ENCODE measurements at regions not wholly inside any gene's neighbourhood (a gene's known extent, or its start where the extent isn't known, plus 50 kb on each side); places are given as distances from the start of the nearest gene placed in this dataset.

DNA sequence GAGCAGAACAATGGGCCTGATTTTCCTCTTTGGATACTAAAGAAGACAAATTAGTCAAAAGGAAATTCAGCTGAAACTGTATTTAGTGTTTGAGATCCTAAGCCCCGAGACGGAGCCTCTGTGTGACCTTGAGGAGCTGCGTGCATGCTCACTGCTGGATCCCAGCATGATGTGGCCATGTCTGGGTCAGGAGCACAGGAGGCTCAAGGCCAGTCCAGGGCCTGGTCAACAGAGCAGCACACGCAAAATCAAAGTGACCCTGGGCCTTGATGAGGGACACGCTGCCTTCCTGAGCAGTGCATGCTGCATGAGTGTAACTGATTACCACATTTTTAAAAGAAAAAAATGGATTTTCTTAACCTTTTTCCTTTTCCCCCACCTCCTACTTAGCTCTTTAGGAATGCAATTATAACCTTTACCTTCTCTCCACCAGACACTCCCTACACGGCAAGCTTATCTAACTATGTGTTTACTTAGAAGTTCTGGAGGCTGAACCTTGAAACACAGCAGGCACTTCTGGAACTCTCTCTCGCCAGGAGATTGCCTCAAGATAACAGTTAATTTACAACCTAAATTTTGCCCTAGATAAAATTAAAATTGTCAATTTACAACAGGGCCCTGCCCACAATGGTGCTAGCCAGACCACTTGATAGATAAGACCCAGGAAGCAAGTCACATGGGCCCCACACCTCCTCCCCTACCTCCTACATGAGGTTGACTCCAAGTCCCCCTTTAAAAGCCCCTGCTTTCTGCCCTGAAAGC is 144.6 kb downstream of the LRIG2 start:
- DNase-seq (ENCODE audit: low read depth in 2 of 3, low spot score in 2 of 3) = no peak

DNA sequence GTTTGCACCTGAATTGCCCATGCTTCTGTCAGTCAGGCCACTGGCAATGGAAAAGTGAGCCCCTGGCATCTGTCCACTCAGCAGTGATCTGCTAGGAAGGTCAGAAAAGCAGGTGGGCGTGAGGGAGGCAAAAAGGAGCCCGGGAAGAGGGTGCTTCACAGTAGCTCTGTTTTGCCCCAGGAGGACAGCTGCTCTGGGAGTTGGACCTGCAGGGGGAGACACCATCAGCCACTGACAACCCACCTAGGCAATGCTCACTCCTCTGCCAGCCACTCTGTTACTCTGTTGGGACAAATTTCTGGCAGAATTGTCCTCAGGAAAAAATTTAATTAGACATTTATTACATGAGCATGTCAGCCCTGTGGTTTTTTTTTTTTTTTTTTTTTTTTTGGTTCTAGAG is 146.4 kb downstream of the LRIG2 start:
- no peak for DNase-seq (ENCODE audit: low read depth in 2 of 3, low spot score in 2 of 3)

DNA sequence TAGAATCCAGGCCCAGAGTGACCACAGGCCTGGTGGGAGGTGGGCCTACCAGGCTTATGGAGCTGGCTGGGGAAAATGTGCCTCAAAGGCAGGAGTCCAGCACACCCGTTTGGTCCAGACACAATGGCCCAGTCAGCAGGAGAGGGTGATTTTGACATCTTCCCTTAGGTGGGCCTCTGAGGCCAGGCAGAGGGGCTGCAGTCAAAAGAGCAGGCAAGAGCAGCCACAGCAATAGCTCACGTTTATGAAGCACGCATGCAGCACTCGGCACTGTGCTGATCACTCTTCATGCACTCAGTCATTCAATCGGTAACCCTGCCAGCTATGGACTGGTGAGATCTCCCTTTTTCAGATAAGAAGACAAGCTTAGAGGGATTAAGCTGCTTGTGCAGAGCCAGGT is 146.8 kb downstream of the LRIG2 start:
- no peak for DNase-seq (ENCODE audit: low read depth in 2 of 3, low spot score in 2 of 3)

DNA sequence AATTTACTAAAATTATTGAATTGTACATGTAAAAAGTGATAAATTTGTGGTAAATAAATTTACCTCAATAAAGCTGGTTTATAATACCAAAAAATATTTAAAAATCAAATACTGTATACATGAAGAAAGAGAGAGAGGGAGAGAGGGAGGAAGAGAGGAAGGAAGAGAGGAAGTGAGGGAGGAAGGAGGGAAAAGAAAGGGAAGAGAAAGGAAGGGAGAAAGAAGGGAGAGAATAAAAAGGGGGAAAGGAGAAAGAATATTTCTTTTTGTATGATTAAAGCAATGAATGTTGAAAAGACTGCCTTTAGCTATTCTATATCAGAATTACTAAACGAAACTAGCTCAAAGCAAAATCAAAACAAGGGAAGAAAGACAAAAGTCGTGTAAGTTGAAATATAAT is 150.0 kb downstream of the LRIG2 start:
- DNase-seq (ENCODE audit: low read depth in 2 of 3, low spot score in 2 of 3) = no peak

DNA sequence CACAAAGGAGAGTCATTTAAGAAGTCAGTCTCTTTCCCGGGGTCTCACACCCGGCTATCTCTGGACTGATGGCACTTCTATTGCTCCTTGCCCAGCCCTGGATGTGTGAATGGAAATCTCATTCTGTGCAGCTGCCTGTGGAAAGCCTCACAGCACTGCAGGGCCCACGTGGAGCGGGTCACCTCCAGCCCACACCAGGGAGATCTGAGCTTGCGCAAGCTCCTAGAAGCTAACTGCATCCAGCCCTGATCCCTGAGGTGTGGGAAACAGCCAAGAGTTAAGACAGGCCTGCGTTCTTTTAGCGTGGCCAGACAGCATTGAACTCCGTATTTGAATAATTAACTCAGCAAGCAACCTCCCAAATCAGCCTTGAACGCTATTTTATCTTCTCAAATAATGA is 150.5 kb downstream of the LRIG2 start:
- no peak for DNase-seq (ENCODE audit: low read depth in 2 of 3, low spot score in 2 of 3)

DNA sequence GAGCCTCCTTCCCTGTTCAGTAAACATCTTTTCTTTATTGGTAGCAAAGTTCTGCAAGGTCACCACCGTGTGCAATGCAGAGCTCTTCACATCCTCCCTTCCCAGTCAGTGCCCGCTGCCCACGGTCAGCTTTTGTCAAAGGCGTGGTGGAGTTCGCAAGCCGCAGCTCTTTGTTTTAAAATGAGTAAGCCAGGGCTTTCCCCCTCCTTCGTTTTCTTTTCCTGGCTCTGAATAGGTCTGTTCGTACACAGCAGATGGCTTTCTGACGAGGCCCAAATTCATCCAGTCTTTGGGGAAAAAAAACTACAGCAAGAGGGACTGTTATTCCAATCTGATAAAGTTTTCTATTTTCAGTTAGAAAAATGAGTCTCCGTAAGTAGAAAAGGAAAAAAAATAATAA is 153.2 kb downstream of the LRIG2 start:
- DNase-seq (ENCODE audit: low read depth in 2 of 3, low spot score in 2 of 3) = no peak

DNA sequence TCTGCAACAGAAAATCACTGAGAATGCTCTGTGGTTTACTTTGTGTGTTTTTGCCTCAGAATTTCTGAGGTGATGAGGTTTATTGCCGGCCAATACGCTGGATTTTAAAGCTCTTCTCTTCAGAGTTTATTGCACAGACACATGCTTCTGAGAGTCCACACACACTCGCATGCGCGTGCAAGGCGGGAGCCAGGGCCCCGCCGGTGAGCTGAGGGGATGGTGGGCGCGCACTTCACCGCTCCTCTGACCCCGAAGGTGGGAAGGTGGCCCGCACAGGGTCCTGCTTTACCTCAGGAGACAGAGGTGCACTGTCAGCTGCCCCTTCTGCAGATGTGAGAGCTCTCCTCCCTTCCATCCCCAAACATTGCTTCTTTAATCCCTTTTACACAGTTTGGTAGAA is 158.4 kb upstream of the MAGI3 start:
- DNase-seq (ENCODE audit: low read depth in 2 of 3, low spot score in 2 of 3) = no peak

DNA sequence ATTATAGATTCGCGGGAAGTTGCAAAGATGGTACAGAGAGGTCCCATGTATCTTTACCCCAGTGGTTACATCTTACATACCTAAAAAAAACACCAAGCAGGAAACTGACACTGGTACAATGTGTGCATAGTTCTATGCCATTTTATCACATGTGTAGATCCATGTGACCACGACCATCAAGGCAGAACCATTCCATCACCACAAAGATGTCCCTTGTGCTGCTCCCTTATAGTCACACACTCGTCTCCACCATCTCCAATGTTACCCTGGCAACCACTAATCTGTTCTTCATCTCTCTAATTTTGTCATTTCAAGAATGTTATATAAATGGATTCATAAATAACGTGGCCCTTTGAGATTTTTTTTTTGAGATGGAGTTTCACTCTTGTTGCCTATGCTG is 156.9 kb upstream of the MAGI3 start:
- no peak for DNase-seq (ENCODE audit: low read depth in 2 of 3, low spot score in 2 of 3)

DNA sequence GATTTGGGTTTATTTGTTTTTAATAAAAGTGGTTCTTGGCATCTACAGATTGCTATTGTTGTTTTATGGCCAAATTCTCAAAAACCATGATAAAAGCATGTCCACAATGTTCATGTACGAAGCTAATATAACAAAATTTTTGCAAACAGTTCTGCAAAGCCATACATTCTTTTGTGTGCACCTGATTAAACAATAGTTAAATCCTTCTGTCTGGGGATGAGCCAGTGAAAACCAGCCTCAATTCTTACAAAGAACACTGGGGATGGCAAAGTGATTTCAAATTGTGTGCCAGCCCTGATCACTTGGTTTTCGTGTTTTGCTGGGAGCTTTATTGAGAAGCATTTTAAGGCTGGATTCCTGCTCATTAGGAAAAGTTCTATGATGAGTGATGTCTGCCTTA is 149.1 kb upstream of the MAGI3 start:
- DNase-seq (ENCODE audit: low read depth in 2 of 3, low spot score in 2 of 3) = no peak

DNA sequence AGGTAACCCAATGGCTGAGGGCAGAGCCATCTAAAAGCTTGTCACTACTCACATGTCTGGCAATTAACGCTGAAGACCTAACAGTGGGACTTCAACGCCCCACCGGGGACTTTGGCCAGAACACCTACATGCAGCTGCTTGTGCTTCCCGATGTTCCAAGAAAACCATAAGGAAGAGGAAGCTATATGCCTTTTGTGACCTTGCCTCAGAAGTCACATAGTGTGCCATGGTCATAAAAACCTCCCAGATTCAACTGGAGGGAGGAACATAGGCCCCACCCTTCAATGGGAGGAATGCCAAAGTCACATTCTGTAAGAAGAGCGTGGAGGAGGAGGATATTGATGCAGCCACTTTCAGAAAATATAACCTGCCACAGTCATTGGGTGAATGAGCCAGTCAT is 147.8 kb upstream of the MAGI3 start:
- no peak for DNase-seq (ENCODE audit: low read depth in 2 of 3, low spot score in 2 of 3)

DNA sequence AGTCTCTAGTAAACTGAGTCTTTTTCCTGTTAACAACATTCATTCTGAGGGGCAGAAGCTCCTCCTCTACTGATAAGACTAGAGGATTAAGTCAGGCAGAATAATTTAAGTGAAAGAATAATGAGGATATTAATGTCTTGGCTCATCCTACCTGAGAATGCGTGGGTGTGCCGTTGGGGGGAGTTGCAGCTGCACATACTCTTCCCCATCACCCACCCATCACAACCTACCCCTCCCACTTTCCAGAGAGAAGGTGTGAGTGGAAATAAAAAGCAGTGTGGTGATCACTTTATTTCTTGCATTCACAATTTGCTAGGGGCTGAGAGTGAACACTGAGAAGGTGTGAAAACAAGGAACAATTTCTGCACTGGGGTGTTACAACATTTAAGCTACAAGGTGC is 146.8 kb upstream of the MAGI3 start:
- DNase-seq (ENCODE audit: low read depth in 2 of 3, low spot score in 2 of 3) = no peak

DNA sequence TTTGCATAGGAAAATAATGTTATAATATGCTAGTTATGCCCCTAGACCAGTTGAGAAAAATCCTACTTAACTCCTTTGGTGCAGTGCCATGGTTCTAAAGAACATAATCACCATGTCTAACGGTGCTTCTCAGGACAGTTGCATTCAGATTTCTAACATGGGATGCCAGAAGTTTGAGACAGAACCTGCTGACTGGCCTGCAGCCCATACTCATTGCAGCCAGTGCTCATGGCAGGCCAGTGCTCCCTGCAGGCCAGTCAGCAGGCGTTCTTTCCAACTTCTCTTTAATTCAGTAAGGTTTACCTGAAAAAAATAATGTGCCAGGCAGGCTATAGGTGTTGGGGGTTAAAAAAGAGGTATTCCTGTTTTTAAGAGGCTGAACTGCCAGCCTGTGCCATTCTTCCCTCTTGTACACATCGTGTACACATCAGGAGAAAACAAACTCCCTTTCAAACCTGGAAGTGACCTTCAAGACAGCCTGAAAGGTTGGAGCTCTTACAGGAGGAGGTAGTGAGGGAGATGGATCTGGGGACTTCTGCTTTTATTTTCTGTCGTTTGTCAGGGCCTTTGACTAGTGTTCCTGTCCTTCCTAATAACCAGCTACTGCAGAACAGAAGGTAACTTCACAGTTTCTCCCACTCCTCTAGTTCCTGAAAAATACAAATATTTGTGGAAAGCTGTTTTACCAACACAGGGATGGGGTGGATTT is 146.0 kb upstream of the MAGI3 start:
- DNase-seq (ENCODE audit: low read depth in 2 of 3, low spot score in 2 of 3) = no peak

DNA sequence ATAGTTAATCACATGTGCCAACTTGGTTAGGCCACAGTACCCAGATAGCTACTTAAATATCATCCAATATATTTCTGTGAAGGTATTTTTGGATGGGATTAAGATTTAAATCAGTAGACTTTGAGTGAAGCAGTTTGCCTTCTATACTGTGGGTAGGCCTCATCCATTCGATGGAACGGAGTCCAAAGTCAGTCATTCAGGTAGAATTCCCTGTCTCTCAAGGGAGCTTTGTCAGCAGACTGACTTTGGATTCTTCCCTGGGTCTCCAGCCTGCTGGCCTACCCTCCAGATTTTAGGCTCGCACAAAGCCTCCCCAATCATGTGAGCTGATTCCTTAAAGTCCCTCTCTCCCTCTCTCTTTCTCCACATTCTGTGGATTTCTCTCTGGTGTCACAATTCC is 145.1 kb upstream of the MAGI3 start:
- no peak for DNase-seq (ENCODE audit: low read depth in 2 of 3, low spot score in 2 of 3)

DNA sequence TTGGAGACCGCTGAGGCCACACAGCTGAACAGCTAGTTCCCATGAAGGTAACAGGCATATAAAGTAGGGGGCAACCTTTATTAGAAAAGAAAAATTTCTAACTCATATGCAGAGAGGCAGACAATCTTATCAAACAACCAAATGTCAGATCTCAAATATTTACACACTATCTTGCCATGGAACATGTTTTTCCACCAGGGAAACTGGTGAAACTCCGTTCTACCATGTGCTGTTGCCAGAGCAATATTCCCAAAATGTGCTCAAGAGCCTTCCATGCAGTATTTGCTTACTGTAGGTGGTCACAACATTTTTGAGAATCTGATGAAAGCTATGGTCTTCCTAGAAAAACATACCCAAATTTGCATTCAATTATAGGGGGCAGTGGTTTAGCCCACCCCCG is 143.4 kb upstream of the MAGI3 start:
- DNase-seq (ENCODE audit: low read depth in 2 of 3, low spot score in 2 of 3) = no peak

DNA sequence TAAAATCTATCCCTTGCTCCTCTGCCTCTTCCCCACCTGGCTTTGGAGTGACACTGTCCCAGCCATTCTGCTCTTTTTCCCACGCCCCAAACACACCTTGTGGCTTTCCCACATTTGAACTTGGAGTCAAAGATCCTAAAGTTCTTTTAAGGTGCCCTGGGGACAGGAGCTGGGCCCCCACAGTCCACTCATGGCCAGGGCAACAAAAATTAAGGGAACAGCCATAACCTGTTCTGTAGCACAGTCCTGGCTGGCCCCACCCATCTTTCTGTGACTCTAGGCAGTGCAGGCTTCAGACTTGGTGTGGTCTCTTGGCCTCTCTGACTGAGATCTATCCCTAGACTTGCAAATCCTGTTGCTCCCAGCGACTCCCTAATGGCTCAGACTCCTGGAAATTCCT is 143.0 kb upstream of the MAGI3 start:
- no peak for DNase-seq (ENCODE audit: low read depth in 2 of 3, low spot score in 2 of 3)

DNA sequence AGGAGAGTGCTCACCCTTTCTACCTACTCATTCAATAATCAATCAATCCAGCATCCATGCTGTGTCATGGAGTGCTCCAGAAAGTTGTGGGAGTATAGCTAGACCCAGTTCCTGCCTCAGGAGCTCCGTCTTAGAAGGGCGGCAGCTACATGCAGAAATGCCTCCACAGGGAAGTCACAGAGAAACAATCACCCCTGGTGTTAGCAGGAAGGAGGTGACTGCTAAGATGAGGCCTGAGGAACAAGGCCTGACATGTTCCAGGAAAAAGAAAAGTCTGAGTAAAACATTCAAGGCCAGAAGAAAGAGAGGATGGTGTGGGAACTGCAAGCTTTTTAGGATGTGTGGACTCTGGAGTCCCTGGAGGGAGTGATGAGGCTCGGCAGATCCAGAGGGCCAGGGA is 142.5 kb upstream of the MAGI3 start:
- no peak for DNase-seq (ENCODE audit: low read depth in 2 of 3, low spot score in 2 of 3)

DNA sequence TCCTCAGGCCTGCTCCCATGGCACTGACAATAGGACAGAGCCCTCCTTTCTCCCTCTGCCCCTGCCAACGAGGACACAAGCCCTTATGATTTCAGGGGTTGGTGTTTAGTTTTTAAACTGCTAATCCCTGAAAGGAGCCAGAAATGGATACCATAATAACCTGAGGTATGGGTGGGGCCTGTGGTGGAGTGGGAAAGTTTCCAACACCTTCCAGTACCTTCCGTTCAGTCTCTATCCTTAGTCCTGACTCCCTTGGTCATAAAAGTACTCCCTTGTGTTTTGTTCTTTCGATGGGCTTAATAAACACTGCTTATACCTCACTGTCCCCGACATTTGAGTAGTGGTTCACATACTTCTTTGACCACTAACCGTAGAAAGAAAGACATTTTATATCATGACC is 141.8 kb upstream of the MAGI3 start:
- DNase-seq (ENCODE audit: low read depth in 2 of 3, low spot score in 2 of 3) = no peak

DNA sequence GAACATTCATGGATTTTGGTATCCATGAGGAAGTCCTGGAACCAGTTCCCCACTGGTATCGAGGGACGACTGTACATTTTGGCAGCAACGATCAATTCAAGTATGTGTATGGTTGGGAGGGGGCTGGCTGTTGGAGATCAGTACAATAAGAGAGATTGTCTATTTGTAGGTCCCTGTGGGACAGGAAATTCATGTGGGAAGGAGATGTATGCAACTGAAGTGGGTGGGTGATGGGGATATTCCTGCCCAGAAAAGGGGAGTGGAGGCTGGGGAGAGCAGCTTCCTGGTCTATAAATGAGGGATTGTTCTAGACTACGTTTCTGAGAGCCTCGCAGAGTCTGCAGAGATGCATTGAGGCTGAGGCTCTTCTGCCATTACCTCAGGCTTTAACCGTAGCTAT is 140.2 kb upstream of the MAGI3 start:
- no peak for DNase-seq (ENCODE audit: low read depth in 2 of 3, low spot score in 2 of 3)

DNA sequence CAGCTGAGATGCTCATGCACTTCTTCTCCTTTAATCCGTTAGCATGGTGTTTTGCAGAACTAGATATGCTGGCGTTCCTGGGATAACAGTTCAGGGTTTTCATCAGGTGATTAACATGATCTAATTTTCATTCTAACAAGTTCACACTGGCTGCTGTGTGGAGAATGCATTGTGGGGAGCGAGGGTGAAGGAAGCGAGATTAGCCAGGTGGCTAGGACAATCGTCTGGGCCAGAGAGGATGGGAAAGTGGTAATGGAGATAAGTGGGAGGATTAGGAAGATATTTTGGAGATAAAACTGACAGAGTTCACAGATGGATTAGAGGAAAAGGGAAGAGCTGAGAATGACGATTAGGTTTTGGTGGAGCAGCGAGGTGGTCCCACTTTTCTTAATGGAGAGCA is 138.1 kb upstream of the MAGI3 start:
- no peak for DNase-seq (ENCODE audit: low read depth in 2 of 3, low spot score in 2 of 3)

DNA sequence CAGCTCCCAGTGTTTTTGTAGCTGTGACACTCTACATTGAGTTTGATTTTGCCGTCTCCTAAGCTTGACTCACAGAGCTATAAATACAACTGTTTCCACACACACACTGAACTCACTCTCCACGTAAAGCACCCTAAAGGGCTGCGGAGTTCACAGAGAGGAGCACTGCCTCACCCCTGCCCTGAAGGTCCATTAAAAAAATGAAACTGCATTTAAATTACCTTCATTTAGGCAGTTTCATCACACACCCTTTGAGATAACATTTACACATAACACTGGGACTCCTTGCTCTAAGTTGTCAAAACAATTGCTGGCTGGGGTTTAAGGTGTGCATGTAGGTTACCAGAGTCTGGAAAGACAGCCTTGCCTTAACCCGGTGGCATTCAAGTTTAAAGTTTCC is 137.1 kb upstream of the MAGI3 start:
- no peak for DNase-seq (ENCODE audit: low read depth in 2 of 3, low spot score in 2 of 3)

DNA sequence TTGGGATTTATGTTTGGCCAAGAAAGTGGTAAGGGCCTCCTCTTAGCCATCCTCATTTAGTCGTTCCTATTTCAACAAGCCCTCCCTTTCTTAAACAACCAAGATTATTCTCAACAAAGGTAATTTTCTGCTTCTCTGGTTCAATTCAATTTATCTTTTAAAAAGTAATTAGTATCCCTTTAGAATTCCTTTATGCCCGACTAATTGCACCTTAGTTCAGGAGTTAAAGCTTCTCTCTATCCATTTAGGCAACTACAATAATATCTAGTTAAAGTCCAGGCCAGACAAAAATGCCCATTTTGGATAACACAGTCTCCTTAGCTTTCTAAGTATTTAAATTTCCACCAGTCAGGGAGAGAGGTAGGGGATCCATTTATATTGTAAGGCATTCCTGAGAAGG is 136.7 kb upstream of the MAGI3 start:
- DNase-seq (ENCODE audit: low read depth in 2 of 3, low spot score in 2 of 3) = no peak

DNA sequence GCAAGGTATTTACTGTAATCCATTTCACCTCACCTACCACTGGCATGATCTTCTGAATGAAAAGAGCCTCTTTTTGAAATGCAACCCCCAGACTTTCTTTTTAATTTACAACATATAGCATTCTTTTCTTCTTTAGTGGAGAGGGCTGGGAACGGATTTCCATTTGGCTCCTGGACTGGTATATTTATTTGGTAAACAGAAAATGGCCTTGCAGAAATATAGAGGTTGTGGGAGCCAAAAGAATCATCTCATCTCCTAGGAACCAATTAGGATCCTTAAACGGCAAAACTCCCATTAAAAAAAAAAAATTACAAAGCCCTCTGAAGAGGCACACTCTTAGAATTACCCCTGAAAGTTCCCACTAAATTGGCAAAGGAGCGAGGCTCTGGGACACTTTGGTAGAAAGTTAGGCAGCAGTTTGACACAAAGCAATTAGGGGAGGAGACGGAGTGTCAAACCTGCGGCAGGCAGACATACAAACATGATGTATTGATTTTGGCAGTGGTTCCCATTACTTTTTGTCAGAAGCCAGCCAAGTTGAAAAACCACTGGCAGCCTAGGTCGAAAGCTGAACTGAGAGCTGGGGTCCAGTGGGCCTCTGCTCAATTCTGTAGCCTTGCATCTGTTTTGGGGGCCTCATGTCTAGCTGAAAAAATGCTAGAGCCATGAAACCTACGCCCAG is 135.1 kb upstream of the MAGI3 start:
- no peak for DNase-seq (ENCODE audit: low read depth in 2 of 3, low spot score in 2 of 3)

Measured in hematopoietic multipotent progenitor cell (in vitro differentiated cells).